Ovary (tissue), 3 donors: ENCODE measurements at regions not wholly inside any gene's neighbourhood (a gene's known extent, or its start where the extent isn't known, plus 50 kb on each side); places are given as distances from the start of the nearest gene placed in this dataset.

ENCODE experiments used
- EP300 ChIP-seq: sonication (generic); formaldehyde crosslinking; IDR thresholded peaks from one replicate; pipeline ENCODE4 v1.6.1; 2017; ENCODE audit warnings: antibody characterized with exemption
- TF ChIP-seq, protein P1 (sequence below), 3 donors: fragments of 450-650 bp in 2 of 3; fragments of 200-600 bp in 1 of 3; IDR thresholded peaks; one replicate each; pipeline versions ENCODE4 v1.5.1 to v1.8.0; 2016 to 2022; ENCODE audit warnings: antibody characterized with exemption in 3 of 3, mild to moderate bottlenecking in 1 of 3
- donor health status: DM: no; HTN: no; CAD: no.

DNA sequence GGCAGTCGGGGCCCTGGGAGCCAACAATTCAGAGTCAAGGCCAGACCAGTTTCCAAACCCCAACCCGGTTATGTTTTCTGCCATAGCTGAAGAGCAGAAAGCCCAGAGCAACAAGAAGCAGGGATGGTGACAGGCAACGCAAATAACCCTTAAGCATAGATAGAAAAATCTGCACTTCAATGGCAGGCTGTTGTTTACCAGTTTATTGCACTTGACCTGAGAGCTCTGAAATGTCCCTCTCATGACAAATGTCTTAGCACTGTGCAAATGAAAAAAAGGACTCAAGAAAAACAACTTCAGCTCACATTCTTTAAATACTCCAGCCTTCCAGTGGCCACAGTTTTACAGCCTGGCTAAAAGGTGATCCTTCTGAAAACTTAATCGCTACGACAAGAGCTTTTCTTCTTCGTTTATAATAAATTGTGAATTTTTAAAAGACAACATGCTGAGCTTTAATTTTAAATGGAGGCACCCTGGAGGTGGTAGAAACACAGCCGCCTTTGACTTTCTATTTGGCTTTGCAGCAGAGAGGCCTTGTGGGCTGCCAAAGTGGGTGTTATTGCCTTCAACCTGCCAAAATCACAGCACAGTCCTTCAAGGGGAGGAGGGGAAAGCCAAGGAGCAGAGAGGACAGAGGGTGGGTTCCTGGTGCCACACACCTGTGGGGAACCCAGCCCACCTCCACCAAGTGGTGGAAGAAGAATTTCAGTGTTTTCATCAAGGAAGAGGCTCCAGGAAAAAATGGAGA is 289.5 kb upstream of the CDYL start:
- TF ChIP-seq EP300 = no peak
- TF ChIP-seq, protein P1, sequence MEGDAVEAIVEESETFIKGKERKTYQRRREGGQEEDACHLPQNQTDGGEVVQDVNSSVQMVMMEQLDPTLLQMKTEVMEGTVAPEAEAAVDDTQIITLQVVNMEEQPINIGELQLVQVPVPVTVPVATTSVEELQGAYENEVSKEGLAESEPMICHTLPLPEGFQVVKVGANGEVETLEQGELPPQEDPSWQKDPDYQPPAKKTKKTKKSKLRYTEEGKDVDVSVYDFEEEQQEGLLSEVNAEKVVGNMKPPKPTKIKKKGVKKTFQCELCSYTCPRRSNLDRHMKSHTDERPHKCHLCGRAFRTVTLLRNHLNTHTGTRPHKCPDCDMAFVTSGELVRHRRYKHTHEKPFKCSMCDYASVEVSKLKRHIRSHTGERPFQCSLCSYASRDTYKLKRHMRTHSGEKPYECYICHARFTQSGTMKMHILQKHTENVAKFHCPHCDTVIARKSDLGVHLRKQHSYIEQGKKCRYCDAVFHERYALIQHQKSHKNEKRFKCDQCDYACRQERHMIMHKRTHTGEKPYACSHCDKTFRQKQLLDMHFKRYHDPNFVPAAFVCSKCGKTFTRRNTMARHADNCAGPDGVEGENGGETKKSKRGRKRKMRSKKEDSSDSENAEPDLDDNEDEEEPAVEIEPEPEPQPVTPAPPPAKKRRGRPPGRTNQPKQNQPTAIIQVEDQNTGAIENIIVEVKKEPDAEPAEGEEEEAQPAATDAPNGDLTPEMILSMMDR (IDR thresholded peaks at IDR 0.05) = no peak
